ENCODE measurements at regions not wholly inside any gene's neighbourhood (a gene's known extent, or its start where the extent isn't known, plus 50 kb on each side); places are given as distances from the start of the nearest gene placed in this dataset.

GRCh38 chr5:174371600-174372094, 326.1 kb downstream of the NSG2 start:
- DNase-seq (ENCODE audit: low read depth): no peak

- DNase-seq (ENCODE audit: low read depth): no peak
Measured at GRCh38 chr5:174374206-174374605, 328.7 kb downstream of the NSG2 start.

DNA sequence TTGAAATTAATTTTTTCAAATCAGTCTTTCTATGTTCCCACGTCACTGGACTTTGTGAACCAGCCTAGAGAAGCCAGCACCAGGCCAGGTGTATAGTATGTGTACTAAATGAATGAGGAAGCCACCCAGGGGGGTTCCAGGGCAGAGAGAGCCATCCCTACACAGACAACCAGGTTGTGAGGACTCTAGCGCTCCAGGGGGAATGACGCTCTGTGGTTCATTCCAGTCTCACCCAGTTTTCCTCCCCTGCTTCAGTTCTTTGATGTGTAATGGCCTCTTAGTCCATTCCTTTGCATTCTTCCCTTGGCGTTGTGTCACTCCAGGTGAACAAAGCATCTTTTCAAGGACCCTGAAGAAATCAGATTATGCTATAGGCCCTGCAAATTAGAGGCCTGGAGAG, 330.6 kb downstream of the NSG2 start:
- DNase-seq (ENCODE audit: low read depth): no peak

GRCh38 chr5:174376726-174377373, 331.3 kb downstream of the NSG2 start:
- DNase-seq (ENCODE audit: low read depth): no peak

- no peak for DNase-seq (ENCODE audit: low read depth)
Measured at GRCh38 chr5:174378121-174378874, 332.8 kb downstream of the NSG2 start.

DNA sequence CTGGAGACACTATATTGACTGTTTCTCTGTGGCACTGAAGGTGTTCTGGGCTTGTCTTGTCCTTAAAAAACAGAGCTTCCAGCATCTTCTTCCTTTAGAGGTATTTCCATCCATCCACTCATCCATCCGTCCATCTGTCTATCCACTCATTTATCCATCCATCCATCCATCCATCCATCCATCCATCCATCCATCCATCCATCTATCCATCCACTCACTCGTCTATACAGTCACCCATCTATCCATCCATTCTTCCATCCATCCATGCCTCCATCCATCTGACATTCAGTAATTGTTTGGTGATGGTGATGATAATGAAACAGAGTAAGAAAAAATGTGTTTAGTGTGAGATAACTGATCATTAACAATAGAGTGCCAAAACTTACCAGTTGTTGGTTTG, 334.8 kb downstream of the NSG2 start:
- DNase-seq (ENCODE audit: low read depth): no peak

DNA sequence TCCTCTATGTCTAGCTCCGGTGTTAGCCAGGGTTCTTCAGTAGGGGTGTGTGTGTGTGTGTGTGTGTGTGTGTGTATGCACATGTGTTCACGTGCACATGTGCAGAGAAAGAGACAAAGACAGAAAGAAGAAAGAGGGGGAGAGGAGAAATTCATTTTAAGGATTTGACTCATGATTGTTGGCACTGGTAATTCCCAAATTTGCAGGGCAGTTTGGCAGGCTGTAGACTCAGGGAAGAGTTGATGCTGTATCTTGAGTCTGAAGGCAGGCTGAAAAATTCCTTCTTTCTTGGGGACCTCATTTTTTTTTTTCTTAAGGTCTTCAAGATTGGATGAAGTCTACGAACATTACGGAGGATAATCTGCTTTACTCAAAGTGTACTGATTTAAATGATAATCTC, 335.7 kb downstream of the NSG2 start:
- no peak for DNase-seq (ENCODE audit: low read depth)

DNA sequence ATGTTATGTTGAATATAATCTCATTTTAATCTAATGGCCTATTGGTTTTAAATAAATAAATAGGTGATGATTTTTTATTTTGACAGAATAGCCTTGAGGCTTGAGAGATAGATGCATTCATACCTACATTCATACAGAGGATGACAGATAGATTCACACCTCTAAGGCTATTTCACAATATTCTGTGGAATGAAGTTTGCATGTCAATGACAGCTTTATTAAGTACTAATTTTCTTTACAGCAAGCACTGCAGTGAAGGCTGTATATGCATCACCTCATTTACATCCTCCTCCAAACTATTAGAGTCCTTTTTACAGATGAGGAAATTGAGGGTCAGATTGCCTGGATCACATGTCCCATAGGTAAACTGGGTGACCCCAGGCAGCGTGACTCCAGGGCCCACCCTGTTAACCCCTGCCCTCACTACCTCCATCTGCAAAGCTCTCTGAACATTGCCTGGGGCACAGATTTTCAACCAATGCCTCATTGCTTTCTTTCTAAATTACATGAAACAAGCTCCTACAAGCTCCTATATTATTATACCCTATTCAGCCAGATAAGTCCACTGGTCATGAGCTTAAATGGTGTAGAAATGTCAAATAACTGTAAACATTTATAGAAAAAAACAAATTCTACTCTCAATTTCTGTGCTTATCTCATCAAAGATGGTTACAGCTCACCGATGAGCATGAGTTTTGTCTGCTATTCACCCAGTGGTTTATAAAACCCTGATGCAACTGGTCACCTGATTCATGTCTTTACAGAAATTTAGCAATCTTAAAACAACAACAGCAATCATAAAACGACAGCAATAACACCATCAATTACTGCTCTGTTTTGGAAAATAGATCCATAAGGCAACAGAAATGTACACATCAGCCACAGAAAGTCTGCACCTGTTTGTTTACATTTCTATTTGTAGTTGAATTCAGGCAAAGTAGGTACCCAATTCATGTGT, 338.0 kb downstream of the NSG2 start:
- DNase-seq (ENCODE audit: low read depth): no peak

DNA sequence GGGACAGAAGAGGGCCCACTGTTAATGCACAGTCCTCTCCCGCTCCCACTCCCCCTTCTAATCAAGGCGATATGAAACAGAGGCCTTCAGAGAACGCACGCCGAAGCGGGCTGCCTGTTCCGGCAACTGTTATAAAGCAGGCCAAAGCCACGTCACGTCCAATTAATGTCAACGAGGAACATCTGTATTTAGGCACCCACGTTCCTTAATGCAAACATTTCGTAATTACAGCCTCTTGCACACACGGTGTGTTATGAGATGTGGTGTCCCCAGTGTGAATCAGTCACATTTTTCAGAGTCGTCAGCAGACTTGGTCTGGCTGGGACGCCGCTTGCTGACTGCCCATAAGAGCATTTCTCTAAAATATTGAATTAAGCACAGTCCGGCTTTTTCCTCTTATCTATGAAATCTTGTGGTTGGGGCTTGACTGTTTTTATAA, 339.0 kb downstream of the NSG2 start:
- peak; percentile 32 for DNase-seq (ENCODE audit: low read depth)

- DNase-seq (ENCODE audit: low read depth): no peak
Measured at GRCh38 chr5:174386306-174386705, 338.1 kb upstream of the MSX2 start.

DNA sequence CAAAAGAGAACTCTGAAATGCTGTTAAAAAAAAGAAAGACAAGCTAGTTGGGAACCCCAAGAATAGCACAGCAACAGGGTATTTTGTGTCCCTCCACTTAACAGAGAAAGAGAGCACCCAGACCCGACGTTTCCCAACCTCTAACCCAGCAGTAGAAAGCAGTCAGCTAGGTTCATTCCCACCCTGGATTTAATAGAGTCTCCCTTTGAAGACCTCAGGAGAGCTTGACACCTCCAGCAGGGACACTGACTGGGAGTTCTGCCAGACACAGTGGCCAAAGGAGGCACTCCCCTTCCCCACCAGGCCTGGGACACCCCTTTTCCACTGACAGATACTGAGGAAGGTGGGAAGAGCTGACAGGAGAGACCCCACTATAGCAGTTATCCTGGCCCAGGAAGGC, 337.5 kb upstream of the MSX2 start:
- DNase-seq (ENCODE audit: low read depth): no peak

DNA sequence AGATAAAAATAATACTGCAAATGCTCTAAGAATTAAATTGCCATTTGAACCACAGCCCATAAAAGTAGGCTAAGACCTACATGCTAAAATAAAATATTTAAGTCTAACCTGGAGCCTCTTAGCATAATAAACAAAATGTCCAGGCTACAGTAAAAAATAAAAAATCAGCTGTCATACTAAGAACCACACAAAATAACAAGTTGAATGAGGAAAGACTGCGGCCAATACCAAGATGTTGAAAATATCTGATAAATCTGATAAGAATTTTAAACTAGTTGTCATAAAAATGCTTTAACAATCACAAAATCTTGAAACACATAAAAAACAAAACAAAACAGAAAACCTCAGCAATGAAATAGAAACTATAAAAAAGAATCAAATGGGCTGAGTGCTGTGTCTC, 336.9 kb upstream of the MSX2 start:
- DNase-seq (ENCODE audit: low read depth): no peak

DNA sequence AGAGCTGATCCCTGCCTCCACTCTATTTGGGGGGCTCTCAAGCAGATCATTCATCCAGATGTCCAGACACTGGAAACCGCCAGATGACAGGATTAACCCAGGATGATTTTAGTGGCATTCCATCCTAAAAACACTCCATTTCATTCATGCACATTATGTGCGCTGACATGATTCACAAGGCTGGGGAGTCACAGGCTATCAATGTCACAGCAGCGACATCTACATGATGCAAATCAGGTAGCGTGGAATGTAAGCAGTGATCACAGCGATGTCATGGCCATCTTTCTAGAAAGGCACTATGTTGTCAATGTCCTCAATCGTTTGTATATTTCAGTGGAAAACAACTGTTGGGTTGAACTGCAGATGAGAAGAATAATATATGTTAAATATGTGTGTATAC, 331.5 kb upstream of the MSX2 start:
- DNase-seq (ENCODE audit: low read depth): no peak

GRCh38 chr5:174396541-174396940, 327.8 kb upstream of the MSX2 start:
- DNase-seq (ENCODE audit: low read depth): no peak

- DNase-seq (ENCODE audit: low read depth): no peak
Measured at GRCh38 chr5:174397206-174397605, 327.2 kb upstream of the MSX2 start.

- DNase-seq (ENCODE audit: low read depth): no peak
Measured at GRCh38 chr5:174398171-174398570, 326.2 kb upstream of the MSX2 start.

DNA sequence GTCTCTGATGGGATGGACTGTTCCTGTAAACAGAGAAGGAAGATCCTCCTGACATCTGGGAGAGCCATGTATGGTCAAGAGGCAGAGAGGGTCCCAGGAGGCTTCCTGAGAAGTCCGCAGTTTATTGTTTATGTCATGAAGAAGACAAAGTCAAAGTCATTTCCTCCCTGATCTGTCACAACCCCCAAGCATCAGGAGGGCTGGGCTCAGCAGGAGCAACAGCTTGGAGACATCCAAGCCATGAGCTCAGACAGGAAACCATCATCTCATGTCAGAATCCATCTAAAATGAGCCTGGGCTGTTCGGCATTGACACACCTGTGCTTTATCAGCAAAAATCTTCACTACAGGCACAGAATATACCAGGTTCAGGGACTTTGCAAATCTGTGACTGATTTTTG, 325.0 kb upstream of the MSX2 start:
- no peak for DNase-seq (ENCODE audit: low read depth)

DNA sequence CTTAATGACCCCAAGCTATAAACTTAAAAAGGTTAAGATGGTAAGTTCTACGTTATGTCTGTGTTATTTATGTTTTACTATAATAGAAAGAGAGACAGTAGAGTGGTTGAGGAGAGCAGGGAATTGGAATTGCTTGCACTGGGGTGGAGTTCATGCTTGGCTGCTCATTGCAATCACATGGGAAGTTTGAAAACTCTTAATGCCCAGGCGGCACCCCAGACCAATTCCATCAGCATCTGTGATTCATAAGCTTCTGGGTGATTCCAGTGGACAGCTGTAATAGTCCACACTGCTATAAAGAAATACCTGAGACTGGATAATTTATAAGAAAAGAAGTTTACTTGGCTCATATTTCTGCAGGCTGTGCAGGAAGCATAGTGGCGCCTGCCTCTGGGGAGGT, 323.9 kb upstream of the MSX2 start:
- DNase-seq (ENCODE audit: low read depth): no peak

DNA sequence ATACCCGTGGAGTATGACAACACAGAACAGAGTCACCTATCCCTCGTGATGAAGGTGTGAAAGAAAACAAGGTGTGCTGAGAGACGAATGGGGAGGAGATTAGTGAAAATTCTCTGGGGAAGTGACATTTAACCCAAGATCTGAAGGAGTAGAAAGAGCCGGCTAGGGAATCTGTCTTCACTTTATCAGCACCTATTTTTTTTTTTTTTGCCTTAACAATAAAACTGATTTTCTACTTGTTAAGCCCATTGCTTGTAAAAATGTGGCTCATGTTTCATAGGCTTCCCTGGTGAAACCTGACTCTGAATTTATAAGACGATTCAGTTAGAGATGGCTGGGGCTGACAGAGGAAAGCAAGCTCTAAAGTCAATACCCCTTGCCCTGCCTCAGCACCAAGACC, 322.6 kb upstream of the MSX2 start:
- DNase-seq (ENCODE audit: low read depth): no peak

- DNase-seq (ENCODE audit: low read depth): no peak
Measured at GRCh38 chr5:174402222-174402812, 322.1 kb upstream of the MSX2 start.

- DNase-seq (ENCODE audit: low read depth): no peak
Measured at GRCh38 chr5:174404848-174405247, 319.5 kb upstream of the MSX2 start.

DNA sequence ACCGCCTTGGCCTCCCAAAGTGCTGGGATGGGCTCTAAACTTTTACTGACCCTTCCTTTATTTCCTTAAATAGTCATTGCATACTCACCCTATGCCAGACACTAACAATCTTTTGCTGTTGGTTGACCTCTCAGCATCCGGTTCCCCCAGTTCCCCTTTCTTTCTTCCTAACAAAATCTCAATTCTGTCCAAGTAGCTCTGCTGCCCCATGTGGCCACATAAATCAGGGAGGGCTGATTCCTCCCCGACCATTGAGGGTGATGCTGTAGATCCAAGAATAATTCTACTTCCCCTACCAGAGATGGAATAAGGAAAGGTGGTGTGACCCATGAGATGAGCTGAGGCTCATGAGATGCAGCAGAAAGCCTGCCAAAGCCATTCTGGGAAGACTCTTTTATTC, 315.3 kb upstream of the MSX2 start:
- no peak for DNase-seq (ENCODE audit: low read depth)

Data from forelimb muscle (tissue), 1 donor.